ENCODE measurements at regions not wholly inside any gene's neighbourhood (a gene's known extent, or its start where the extent isn't known, plus 50 kb on each side); places are given as distances from the start of the nearest gene placed in this dataset.

GRCh38 chr4:33272722-33273121 is 2552.6 kb downstream of the PCDH7 start:
- no peak for DNase-seq

DNA sequence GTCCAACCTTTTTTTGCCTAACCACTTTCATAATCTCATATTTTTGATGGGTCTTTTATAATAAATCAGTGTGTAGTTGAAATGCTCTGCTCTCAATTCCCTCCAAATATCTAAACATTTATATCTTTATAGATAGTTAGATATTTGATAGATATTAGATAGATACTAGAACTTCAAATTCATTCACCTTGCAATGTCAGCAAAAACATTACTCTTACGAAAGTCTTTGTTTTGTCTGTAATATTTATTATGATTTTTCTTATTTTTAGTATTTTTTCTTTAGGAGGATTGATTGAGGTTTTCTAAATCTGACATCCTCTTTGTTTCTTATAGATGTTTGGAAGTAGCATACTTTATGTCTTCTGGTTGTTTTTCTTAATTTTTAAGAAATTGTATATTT is 2563.6 kb downstream of the PCDH7 start:
- no peak for DNase-seq

DNA sequence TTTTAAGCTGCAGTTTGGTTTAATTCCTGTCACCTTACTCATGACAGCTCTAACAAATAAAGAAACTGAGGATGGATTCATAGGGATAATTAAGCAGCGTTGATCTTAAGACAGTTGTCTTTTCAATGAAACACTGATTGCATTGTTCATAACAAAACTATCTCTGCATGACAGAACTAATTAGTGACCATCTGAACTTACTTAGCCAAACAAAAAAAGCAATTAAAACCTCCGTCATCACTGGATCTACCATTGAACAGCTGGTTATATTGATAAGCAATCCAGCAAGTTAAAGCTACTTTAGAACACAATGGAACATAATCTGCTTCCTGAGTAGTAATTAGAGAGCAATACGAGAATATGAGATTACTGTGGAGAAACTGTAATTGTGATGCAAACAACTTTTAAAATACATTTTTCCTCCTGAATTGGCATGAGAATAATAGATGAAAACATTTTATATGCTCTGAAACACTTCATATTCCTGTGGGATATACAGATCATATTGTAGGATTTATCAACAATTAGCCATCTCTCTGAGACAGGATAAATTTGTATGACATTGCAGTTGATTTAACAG is 2576.8 kb downstream of the PCDH7 start:
- no peak for DNase-seq

DNA sequence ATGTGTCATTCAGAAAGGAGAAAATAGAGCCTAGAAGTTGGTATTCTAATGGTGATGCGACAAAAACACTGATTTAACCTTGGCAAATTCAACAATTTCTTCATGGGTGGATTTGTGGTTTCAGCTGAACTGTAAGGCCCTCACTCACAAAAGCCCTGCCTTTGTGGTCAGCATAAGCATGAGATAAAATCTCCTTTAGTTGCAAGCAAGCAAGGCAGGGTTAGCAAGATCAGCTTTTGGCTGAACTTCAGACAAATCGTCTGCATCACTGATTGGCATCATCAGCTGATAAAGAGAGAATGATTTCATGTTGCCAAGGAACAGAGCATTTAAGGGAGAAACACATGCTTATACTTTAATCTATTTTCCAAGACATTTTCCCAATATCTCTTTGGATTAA is 2582.2 kb downstream of the PCDH7 start:
- DNase-seq: peak; percentile 17

GRCh38 chr4:33306131-33306530 is 2586.0 kb downstream of the PCDH7 start:
- DNase-seq: no peak

GRCh38 chr4:33316033-33316432 is 2595.9 kb downstream of the PCDH7 start:
- DNase-seq: no peak

- DNase-seq: no peak
Measured at GRCh38 chr4:33316578-33316977, 2596.4 kb downstream of the PCDH7 start.

- no peak for DNase-seq
Measured at GRCh38 chr4:33323393-33323792, 2603.2 kb downstream of the PCDH7 start.

GRCh38 chr4:33334416-33334815 is 2614.2 kb downstream of the PCDH7 start:
- DNase-seq: no peak

DNA sequence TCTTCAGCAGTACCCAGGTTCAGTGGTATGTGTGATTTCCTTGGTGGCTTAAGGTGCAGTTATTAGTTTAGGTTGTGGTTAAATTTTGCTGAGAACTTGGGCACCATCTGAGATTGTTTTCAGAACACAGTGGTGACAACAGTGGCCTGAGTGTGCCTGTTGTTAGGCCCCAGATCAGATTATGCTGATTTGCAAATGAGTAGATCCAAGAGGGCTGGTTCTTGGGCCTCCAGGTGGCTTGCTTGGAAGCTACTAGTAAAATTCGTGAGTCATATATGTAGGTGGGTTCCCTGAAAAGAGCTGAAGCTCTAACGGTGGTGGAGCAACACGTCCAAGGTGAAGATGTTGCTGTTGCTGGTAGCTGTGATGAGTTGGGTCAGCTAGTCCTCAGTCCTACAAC is 2619.6 kb downstream of the PCDH7 start:
- no peak for DNase-seq

GRCh38 chr4:33340168-33340567 is 2620.0 kb downstream of the PCDH7 start:
- no peak for DNase-seq

- DNase-seq: peak; percentile 97
Measured at GRCh38 chr4:33349376-33349775, 2629.2 kb downstream of the PCDH7 start.

DNA sequence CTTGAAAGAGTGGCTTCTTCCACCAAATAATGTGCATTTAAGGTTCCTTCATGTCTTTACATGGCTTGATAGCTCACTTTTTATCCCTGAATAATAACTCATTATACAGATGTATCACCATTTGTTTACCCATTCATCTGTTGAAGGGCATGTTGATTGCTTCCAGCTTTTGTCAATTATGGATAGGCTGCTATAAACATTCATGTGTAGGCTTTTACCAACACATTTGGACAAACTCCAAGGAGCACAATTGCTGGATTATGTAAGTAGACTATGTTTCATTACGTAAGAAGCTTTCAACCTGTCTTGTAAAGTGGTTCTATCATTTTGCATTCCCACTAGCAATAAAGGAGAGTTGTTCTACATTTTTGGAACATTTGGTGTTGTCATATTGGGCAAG is 2637.0 kb downstream of the PCDH7 start:
- peak; percentile 38 for DNase-seq

GRCh38 chr4:33369446-33369845 is 2649.3 kb downstream of the PCDH7 start:
- no peak for DNase-seq

DNA sequence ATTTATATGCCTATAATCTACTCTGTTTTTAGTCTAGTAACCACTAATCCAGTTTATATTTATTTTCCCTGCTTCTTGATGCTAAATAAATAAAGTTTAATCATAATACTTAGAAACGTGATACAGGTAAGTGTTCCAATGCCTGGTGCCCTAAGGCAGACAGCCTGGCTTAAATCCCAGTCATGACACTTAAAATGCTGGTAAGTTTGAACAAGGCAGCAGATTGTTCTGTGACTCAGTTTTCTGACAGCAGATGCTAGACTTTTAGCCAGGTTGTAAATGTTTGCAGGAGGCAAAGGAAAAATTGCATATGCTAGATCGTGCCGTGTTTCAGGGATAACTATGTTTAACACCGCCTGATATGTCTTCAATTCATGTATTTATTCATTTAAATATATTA is 2661.6 kb downstream of the PCDH7 start:
- peak; percentile 63 for DNase-seq

- no peak for DNase-seq
Measured at GRCh38 chr4:33386764-33387163, 2666.6 kb downstream of the PCDH7 start.

- DNase-seq: no peak
Measured at GRCh38 chr4:33390976-33391375, 2670.8 kb downstream of the PCDH7 start.

DNA sequence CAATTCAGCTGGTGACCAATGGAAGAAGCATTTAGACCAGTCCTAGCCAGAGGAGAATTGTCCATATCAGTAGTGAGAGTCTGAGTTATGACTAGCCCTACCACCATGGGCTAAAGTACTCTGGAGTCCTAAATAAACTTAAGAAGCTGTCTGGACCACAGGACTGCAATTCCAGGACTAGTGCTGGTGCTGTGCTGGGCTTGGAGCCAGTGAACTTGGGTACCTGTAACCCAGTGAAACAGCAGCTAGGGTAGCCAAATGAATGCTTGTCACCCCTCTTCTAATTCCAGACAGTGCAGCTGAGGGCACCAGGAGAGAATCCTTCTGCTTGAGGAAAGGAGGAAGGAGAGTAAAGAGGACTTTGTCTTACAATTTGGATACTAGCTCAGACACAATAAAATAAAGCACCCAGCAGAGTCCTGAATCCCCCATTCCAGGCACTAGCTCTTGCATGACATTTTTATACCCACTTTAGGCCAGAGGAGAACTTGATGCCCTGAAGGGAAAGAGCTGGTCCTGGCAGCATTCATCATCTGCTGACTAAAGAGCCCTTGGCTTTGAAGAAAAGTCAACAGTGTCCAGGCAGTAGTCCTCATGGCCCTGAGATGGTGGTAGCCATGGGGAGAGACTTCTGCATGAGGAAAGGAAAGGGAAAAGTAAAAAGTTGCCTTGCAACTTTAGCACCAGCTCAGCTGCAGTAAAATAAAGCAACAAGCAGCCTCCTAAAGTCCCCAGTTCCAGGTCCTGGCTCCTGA is 2675.7 kb downstream of the PCDH7 start:
- DNase-seq: no peak

- DNase-seq: no peak
Measured at GRCh38 chr4:33400504-33400903, 2680.3 kb downstream of the PCDH7 start.

- no peak for DNase-seq
Measured at GRCh38 chr4:33407496-33407895, 2687.3 kb downstream of the PCDH7 start.

DNA sequence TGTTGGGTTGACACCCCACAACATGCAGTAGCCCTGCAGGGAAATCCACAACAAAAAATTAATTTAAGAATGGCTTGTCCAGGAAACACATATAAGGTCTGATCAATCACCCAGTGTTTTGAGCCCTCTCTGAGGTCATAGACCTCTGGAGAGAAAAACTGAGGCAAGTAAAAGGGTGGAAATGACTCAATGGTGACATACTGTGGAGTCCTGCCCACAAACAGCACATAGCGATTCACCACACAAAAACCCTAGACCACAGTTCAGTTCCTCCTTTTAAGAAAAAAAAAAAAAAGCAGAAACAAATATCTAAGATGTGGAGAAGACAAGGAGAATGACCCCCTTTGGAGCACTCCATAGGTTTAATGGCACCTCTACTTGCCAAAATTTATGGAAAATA is 2691.0 kb downstream of the PCDH7 start:
- no peak for DNase-seq

DNA sequence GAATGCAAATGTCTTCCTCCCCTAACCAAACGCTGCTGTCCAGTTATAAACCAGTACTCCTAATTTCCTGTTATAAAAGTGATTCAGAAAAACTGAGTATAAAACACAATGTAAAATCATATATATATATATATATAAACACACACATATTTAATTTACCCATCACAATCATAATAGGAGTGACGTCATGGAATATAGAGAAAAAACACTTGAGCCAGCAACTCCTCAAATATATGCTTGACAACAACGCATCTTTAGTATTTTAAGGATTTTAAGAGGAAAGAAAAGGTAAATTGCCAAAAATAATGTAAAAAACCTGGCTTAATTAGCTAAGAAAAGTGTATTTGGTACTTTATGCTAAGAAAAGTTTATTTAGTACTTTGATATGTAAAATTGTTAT is 2701.7 kb downstream of the PCDH7 start:
- no peak for DNase-seq

GRCh38 chr4:33422656-33423055 is 2702.5 kb downstream of the PCDH7 start:
- no peak for DNase-seq

DNA sequence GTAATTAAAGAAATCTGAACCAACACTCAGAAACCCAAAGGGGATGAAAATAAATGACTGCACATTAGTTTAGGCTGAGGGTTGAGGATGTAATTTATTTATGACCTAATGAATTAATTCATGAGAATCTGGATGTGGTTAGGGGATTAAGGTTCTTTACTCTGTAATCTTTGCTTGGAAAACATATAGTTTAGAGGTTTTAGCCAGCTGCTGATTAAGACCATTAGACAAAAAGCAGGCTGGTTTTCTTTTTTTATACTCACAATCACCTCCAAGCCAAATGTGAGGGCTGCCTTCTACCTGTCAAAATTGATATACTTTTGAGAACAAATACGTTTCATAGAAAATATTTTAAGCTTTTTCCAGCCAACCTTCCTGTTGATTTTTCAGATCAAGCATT is 2705.8 kb downstream of the PCDH7 start:
- no peak for DNase-seq

DNA sequence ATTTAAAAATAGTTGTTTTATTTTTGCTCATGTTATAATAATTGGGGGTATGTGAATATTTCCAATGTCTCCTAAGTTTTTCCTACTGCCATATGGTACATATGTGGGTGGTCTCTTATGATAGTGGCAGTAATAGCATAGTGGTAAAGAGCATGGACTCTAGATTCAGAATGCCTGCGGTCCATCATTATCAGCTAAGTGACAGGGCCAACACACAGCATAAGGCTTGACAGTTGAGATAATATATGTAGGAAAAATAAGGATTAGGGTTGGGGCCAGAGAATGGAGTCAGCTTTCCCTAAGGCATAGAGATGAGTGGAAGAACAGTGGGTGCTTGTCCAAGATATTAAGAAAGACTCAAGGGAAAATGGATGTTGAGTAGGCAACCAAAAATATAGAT is 2707.5 kb downstream of the PCDH7 start:
- DNase-seq: no peak

All from NCI-H446 treated with DMSO at 0.1 percent for 48 hours (cell line).